Chondrocyte (in vitro differentiated cells): ENCODE measurements at regions not wholly inside any gene's neighbourhood (a gene's known extent, or its start where the extent isn't known, plus 50 kb on each side); places are given as distances from the start of the nearest gene placed in this dataset.

Experiments used
- DNase-seq: peaks from one replicate; pipeline ENCODE4 v3.0.0; 2021; ENCODE audit warnings: mixed read lengths, low spot score
- H3K27ac Mint-ChIP-seq: one replicate; pipeline ENCODE4 v1.8.0; 2021; ENCODE audit warnings: mild to moderate bottlenecking, moderate library complexity, mixed read lengths; ENCODE audit not compliant: unreplicated experiment
- H3K27me3 Mint-ChIP-seq: 2 replicates; pipeline ENCODE4 v1.8.0; 2021; ENCODE audit warnings: low read depth, mixed read lengths
- H3K36me3 Mint-ChIP-seq: 2 replicates; pipeline ENCODE4 v1.8.0; 2021; ENCODE audit warnings: low read depth, mixed read lengths
- H3K4me1 Mint-ChIP-seq: 2 replicates; pipeline ENCODE4 v1.8.0; 2021; ENCODE audit warnings: low read depth, mild to moderate bottlenecking, mixed read lengths
- H3K4me3 Mint-ChIP-seq: one replicate; pipeline ENCODE4 v1.8.0; 2021; ENCODE audit warnings: mild to moderate bottlenecking, moderate library complexity, mixed read lengths; ENCODE audit not compliant: unreplicated experiment
- H3K9me3 Mint-ChIP-seq: 2 replicates; pipeline ENCODE4 v1.8.0; 2021; ENCODE audit warnings: low read depth, mixed read lengths
- TF ChIP-seq, protein P1 (sequence below): fragments of 200-600 bp; sonication (generic); IDR thresholded peaks from 2 replicates; pipeline ENCODE4 v1.5.0; 2021; ENCODE audit warnings: antibody characterized with exemption, mild to moderate bottlenecking, moderate library complexity

- no peak for DNase-seq
- Mint-ChIP-seq H3K4me3 (no peak overlapping the region), H3K27ac (no peak overlapping the region), H3K36me3 (no peaks in the 10 kb centered on the region), H3K9me3 (no peaks in the 10 kb centered on the region), H3K4me1 (no peaks in the 10 kb centered on the region), H3K27me3 (peaks cover 3% of the 10 kb centered on the region)
- TF ChIP-seq, protein P1, sequence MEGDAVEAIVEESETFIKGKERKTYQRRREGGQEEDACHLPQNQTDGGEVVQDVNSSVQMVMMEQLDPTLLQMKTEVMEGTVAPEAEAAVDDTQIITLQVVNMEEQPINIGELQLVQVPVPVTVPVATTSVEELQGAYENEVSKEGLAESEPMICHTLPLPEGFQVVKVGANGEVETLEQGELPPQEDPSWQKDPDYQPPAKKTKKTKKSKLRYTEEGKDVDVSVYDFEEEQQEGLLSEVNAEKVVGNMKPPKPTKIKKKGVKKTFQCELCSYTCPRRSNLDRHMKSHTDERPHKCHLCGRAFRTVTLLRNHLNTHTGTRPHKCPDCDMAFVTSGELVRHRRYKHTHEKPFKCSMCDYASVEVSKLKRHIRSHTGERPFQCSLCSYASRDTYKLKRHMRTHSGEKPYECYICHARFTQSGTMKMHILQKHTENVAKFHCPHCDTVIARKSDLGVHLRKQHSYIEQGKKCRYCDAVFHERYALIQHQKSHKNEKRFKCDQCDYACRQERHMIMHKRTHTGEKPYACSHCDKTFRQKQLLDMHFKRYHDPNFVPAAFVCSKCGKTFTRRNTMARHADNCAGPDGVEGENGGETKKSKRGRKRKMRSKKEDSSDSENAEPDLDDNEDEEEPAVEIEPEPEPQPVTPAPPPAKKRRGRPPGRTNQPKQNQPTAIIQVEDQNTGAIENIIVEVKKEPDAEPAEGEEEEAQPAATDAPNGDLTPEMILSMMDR = no peak
Measured at GRCh38 chr4:18676526-18676915, 655.0 kb upstream of the LCORL start.

DNA sequence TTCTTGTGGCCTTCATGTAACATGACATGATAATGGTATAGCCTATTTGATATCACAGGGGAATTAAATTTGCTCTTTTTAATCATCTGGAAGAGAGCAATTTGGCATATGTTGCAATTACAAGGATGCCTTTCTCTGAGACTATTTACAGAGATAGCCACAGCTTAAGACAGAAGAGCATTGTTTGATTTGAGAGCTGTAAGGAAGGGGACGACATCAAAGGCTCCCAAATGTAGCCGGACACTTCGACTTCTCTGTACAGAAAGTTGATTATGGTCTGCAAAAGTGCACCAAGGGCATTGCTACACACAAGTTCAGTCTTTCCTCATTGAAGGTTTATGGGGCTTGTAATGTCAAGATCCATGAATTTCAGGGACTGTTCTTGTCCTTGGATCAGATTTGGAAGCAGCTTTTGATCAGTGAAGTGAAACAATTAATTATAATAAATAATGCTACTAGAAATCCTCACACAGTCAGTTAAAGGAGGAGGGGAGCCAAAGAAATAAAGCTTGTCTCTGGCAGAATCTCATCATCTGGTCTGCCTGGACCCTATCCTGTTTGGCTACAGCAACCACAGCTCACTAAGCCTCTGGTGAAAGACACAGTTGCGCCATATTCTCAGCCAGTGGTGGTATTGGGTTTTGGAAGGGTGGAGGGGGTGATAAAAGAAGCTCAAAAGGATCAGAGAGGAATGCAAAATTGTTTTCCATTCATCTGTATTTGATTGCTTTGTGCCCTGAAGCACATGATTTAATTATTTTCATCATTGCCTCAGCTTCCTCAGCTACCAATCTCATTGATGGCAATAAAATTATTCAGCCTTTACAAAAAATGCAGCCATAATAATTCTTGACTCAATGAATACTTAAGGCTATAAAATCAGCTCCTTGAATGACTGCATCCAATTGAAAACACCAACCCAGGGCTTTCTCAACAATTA, 654.3 kb upstream of the LCORL start:
- Mint-ChIP-seq H3K9me3 (no peaks in the 10 kb centered on the region), H3K27ac (no peak overlapping the region), H3K27me3 (peaks cover 3% of the 10 kb centered on the region), H3K36me3 (no peaks in the 10 kb centered on the region), H3K4me1 (no peaks in the 10 kb centered on the region), H3K4me3 (no peak overlapping the region)
- TF ChIP-seq, protein P1 = no peak
- DNase-seq = no peak

DNA sequence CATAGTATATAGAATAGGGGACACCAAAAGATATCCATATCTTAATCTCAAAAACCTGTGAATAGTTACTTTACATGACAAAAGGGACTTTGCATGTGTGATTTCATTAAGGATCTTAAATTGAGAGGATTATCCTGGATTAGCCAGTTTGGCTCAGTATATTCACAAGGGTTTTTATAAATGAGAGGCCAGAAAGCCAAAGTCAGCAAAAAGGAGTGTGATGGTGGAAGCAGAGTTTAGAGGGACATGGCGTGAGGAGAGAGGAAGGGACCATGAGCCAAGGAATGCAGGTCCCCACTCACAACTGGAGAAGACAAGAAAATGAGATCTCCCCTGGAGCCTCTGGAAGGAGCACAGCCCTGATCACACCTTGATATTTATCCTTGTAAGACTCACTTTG, 648.5 kb upstream of the LCORL start:
- Mint-ChIP-seq H3K4me3 (no peak overlapping the region), H3K4me1 (no peaks in the 10 kb centered on the region), H3K27me3 (no peaks in the 10 kb centered on the region), H3K9me3 (no peaks in the 10 kb centered on the region), H3K36me3 (no peaks in the 10 kb centered on the region), H3K27ac (no peak overlapping the region)
- DNase-seq = no peak
- TF ChIP-seq, protein P1 = no peak

- Mint-ChIP-seq H3K4me1 (no peaks in the 10 kb centered on the region), H3K9me3 (no peaks in the 10 kb centered on the region), H3K36me3 (no peaks in the 10 kb centered on the region), H3K27me3 (no peaks in the 10 kb centered on the region), H3K27ac (no peak overlapping the region), H3K4me3 (no peak overlapping the region)
- TF ChIP-seq, protein P1 = no peak
- DNase-seq = no peak
Measured at GRCh38 chr4:18669390-18669789, 647.8 kb upstream of the LCORL start.

DNA sequence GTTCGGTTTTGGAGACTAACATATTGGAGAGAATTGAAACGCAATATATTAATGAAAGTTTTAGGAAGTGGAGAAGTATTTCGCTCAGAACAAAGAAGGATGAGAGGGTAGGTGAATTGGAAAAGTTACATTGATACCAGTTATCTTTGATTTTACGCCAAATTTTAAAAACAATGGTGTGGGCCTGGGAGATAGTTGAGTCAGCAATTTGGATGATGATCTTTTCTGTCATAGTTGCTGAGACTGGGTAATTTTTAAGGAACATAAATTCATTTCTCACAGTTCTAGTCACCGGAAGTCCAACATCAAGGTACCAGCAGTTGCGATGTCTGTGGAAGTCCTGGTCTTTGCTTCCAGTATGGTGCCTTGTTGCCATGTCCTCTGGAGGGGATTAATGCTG, 644.8 kb upstream of the LCORL start:
- no peaks in the 10 kb centered on the region for H3K9me3 Mint-ChIP-seq
- no peak overlapping the region for H3K4me3 Mint-ChIP-seq
- TF ChIP-seq, protein P1 = no peak
- H3K27me3 Mint-ChIP-seq = no peaks in the 10 kb centered on the region
- no peak for DNase-seq
- H3K36me3 Mint-ChIP-seq = no peaks in the 10 kb centered on the region
- no peaks in the 10 kb centered on the region for H3K4me1 Mint-ChIP-seq
- no peak overlapping the region for H3K27ac Mint-ChIP-seq
